GM12878 (cell line): ENCODE measurements at regions not wholly inside any gene's neighbourhood (a gene's known extent, or its start where the extent isn't known, plus 50 kb on each side); places are given as distances from the start of the nearest gene placed in this dataset.

ENCODE experiments used
- ATAC-seq: fragments of 200-7000 bp; cut with Tn5 transposase; 3 replicates; pipeline ENCODE4 v1.9.1; 2020; ENCODE audit warnings: mild to moderate bottlenecking, moderate library complexity
- BruUV-seq: library from RNA; stranded (reverse); fragments of 400-500 nt; replicated peaks from 2 replicates; lab custom pipeline; 2021; lab: Mats Ljungman, UMichigan
- CTCF ChIA-PET: fragments of 300-600 bp; sonication (Branson Sonifier 250); formaldehyde crosslinking; extraction: SDS; loops from one replicate; lab custom pipeline; 2021; ENCODE audit warnings: inconsistent platforms; lab: Yijun Ruan, JAX
- POLR2A ChIA-PET: fragments of 350-600 bp; formaldehyde crosslinking; extraction: SDS; loops from one replicate; lab custom pipeline; 2021; ENCODE audit warnings: inconsistent platforms; lab: Charles Lee
- RAD21 ChIA-PET: fragments of 300-600 bp; sonication (Branson Sonifier 250); formaldehyde crosslinking; loops from one replicate; lab custom pipeline; 2023; ENCODE audit warnings: antibody characterized with exemption; ENCODE audit not compliant: unreplicated experiment; lab: Charles Lee
- SMC1A ChIA-PET: fragments of 300-600 bp; sonication (Branson Sonifier 250); formaldehyde crosslinking; loops from one replicate; lab custom pipeline; 2023; ENCODE audit not compliant: unreplicated experiment, uncharacterized antibody; lab: Charles Lee
- DNase-seq: peaks from one replicate; pipeline ENCODE4 v3.0.0-alpha.2; 2011; ENCODE audit warnings: low read depth, low spot score
- FAIRE-seq: peaks from 3 replicates; lab custom pipeline; 2011; peaks lifted over from hg19 to GRCh38; lab: Jason Lieb, UNC
- H2AFZ ChIP-seq: 2 replicates; pipeline ENCODE4 v1.6.0; 2011; ENCODE audit warnings: low read depth, low read length, control low read depth; ENCODE audit not compliant: control insufficient read depth
- H3K27ac ChIP-seq: 2 replicates; pipeline ENCODE4 v1.5.1; 2011; ENCODE audit warnings: control low read depth; ENCODE audit not compliant: control insufficient read depth, insufficient read depth
- H3K27me3 ChIP-seq, 2 experiments: replicated peaks in 1 of 2; 2 replicates each; pipeline versions ENCODE4 v1.6.0 to v1.6.1; 2011; ENCODE audit warnings: low read length in 1 of 2; ENCODE audit not compliant: control insufficient read depth in 2 of 2, insufficient read depth in 2 of 2
- H3K36me3 ChIP-seq, 2 experiments: 2 replicates each; pipeline ENCODE4 v1.5.1; 2011; ENCODE audit warnings: low read length in 1 of 2; ENCODE audit not compliant: control insufficient read depth in 2 of 2, insufficient read depth in 2 of 2
- H3K4me1 ChIP-seq: 2 replicates; pipeline ENCODE4 v1.6.1; 2011; ENCODE audit warnings: mild to moderate bottlenecking, low read length, moderate library complexity, mixed read lengths; ENCODE audit not compliant: control insufficient read depth, insufficient read depth
- H3K4me2 ChIP-seq: 2 replicates; pipeline ENCODE4 v1.6.0; 2011; ENCODE audit warnings: control low read depth; ENCODE audit not compliant: control insufficient read depth, insufficient read depth
- H3K4me3 ChIP-seq: fragments of 200-600 bp; sonication (generic); 2 replicates; pipeline ENCODE4 v1.5.1; 2016
- H3K79me2 ChIP-seq: 2 replicates; pipeline ENCODE4 v1.6.0; 2011; ENCODE audit warnings: low read length; ENCODE audit not compliant: control insufficient read depth, insufficient read depth
- H3K9ac ChIP-seq: 2 replicates; pipeline ENCODE4 v1.8.0; 2011; ENCODE audit warnings: low read length, control low read depth, mixed read lengths; ENCODE audit not compliant: control insufficient read depth, insufficient read depth
- H3K9me3 ChIP-seq: replicated peaks from 3 replicates; pipeline ENCODE4 v1.5.1; 2011; ENCODE audit warnings: mild to moderate bottlenecking, low read length; ENCODE audit not compliant: control insufficient read depth, insufficient read depth
- H4K20me1 ChIP-seq: 2 replicates; pipeline ENCODE4 v1.6.0; 2011; ENCODE audit not compliant: control insufficient read depth, insufficient read depth
- BCLAF1 ChIP-seq: fragments of 450-650 bp; IDR thresholded peaks from 2 replicates; pipeline ENCODE4 v1.6.1; 2017; ENCODE audit warnings: antibody characterized with exemption, mild to moderate bottlenecking, moderate library complexity
- BMI1 ChIP-seq: fragments of 450-650 bp; IDR thresholded peaks from 2 replicates; pipeline ENCODE4 v1.6.1; 2016; ENCODE audit warnings: mild to moderate bottlenecking, moderate library complexity, borderline replicate concordance
- CBX3 ChIP-seq: fragments of 200-600 bp; sonication (generic); IDR thresholded peaks from 2 replicates; pipeline ENCODE4 v1.6.1; 2016; ENCODE audit warnings: low read depth, borderline replicate concordance
- DPF2 ChIP-seq: fragments of 450-650 bp; IDR thresholded peaks from 2 replicates; pipeline ENCODE4 v1.6.1; 2017; ENCODE audit warnings: mild to moderate bottlenecking
- FOXM1 ChIP-seq: IDR thresholded peaks from 2 replicates; pipeline ENCODE4 v1.6.1; 2012; ENCODE audit warnings: low read depth, mild to moderate bottlenecking, inconsistent platforms, low read length, moderate library complexity
- HSF1 ChIP-seq: fragments of 150-350 bp; IDR thresholded peaks from 2 replicates; pipeline ENCODE4 v1.6.1; 2014; ENCODE audit warnings: mild to moderate bottlenecking, low read depth, low read length
- IRF5 ChIP-seq: fragments of 450-650 bp; IDR thresholded peaks from 2 replicates; pipeline ENCODE4 v1.6.1; 2017; ENCODE audit warnings: borderline replicate concordance
- KLF5 ChIP-seq: fragments of 450-650 bp; IDR thresholded peaks from 2 replicates; pipeline ENCODE4 v1.6.1; 2014; ENCODE audit warnings: mild to moderate bottlenecking; ENCODE audit not compliant: partially characterized antibody
- MEF2A ChIP-seq: IDR thresholded peaks from 2 replicates; pipeline ENCODE4 v1.6.1; 2011; ENCODE audit warnings: low read depth, mild to moderate bottlenecking, low read length, moderate library complexity; ENCODE audit not compliant: insufficient read depth
- MYB ChIP-seq: fragments of 150-350 bp; IDR thresholded peaks from 2 replicates; pipeline ENCODE4 v1.6.1; 2014; ENCODE audit warnings: mild to moderate bottlenecking, low read depth, low read length, borderline replicate concordance
- SMAD5 ChIP-seq: IDR thresholded peaks from 2 replicates; pipeline ENCODE4 v1.6.1; 2016; ENCODE audit warnings: antibody characterized with exemption, low read depth
- SRF ChIP-seq, 2 experiments: IDR thresholded peaks; 2 replicates each; pipeline ENCODE4 v1.6.1; 2011; ENCODE audit warnings: low read depth in 2 of 2, low read length in 2 of 2, mild to moderate bottlenecking in 1 of 2, moderate library complexity in 1 of 2
- USF2 ChIP-seq: IDR thresholded peaks from 2 replicates; pipeline ENCODE4 v1.6.1; 2011; ENCODE audit warnings: low read depth, low read length, improper control_type of control experiment, borderline replicate concordance
- ZBED1 ChIP-seq: IDR thresholded peaks from 2 replicates; pipeline ENCODE4 v1.6.1; 2016; ENCODE audit warnings: borderline replicate concordance
- ZZZ3 ChIP-seq: IDR thresholded peaks from 2 replicates; pipeline ENCODE4 v1.6.1; 2011; ENCODE audit warnings: low read depth; ENCODE audit not compliant: control insufficient read depth, insufficient read length
- WGBS: methylation state at CpG from one replicate; pipeline ENCODE4 v1.1.6; 2016; ENCODE audit warnings: low lambda C conversion rate; ENCODE audit not compliant: insufficient replicate concordance, insufficient coverage; ENCODE audit errors: missing lambda C conversion rate; 5-methylcytosine and 5-hydroxymethylcytosine counted together
- in situ Hi-C: fragments of 300-500 bp; cut with MboI; formaldehyde crosslinking; loops from 9 replicates; pipeline ENCODE4 v1.14.3; 2018; ENCODE audit warnings: mixed read lengths
- intact Hi-C: fragments of 100-400 bp; cut with micrococcal nuclease; formaldehyde crosslinking; loops from one replicate; pipeline ENCODE4 v1.14.2; 2022; ENCODE audit not compliant: unreplicated experiment

- Histone ChIP-seq H3K4me3 (no peak overlapping the region), H4K20me1 (no peaks in the 10 kb centered on the region), H3K36me3 (no peaks in the 10 kb centered on the region), H3K4me2 (no peak overlapping the region), H3K27ac (no peak overlapping the region), H3K4me1 (no peaks in the 10 kb centered on the region), H3K9ac (no peak overlapping the region), H3K27me3 (peaks cover 0 to 1% of the 10 kb centered on the region in 2 experiments; a peak in 2 of 4 replicates), H2AFZ (no peak overlapping the region), H3K9me3 (no peaks in the 10 kb centered on the region), H3K79me2 (no peaks in the 10 kb centered on the region)
- in situ Hi-C loops (no loop called here), intact Hi-C loops (no loop called here)
- DNase-seq (no peak), FAIRE-seq (no peak), ATAC-seq (no peak)
- no TSS peak for BruUV-seq
- RAD21 ChIA-PET: no interaction called here
- POLR2A ChIA-PET: no interaction called here
- SMC1A ChIA-PET: no interaction called here
- TF ChIP-seq HSF1 (no peak), BCLAF1 (no peak), USF2 (no peak), SRF (IDR thresholded peaks at IDR 0.05; ENCODE audit: low read depth in 2 of 2, low read length in 2 of 2) (no peak), MYB (no peak), KLF5 (no peak), BMI1 (no peak), MEF2A (no peak), IRF5 (no peak), DPF2 (no peak), FOXM1 (no peak), CBX3 (no peak), ZBED1 (no peak), ZZZ3 (no peak), SMAD5 (no peak)
- 45% methylated on average over 23 of the region's 23 CpGs for WGBS
- CTCF ChIA-PET: no interaction called here
These were observed 239.9 kb downstream of the ZNF516 start for GRCh38 chr18:76255070-76255683.
